ENCODE measurements at regions not wholly inside any gene's neighbourhood (a gene's known extent, or its start where the extent isn't known, plus 50 kb on each side); places are given as distances from the start of the nearest gene placed in this dataset.
"Not testable (repeated sequence)": the region's sequence is repeated elsewhere in the genome, so short reads cannot be mapped to it uniquely, and the experiment has no call there.

GRCh38 chr2:41194230-41194629, 742.3 kb upstream of the SLC8A1 start:
- no peak for TF ChIP-seq CTCF (conservative IDR thresholded peaks at IDR 0.05; ENCODE audit: low read depth, low read length)
- DNase-seq (ENCODE audit: low read depth) = peak; percentile 90
- no peak overlapping the region for H3K4me3 ChIP-seq (ENCODE audit: low read depth, low read length)

GRCh38 chr2:41197781-41198180, 745.9 kb upstream of the SLC8A1 start:
- no peak overlapping the region for H3K4me3 ChIP-seq (ENCODE audit: low read depth, low read length)
- TF ChIP-seq CTCF (conservative IDR thresholded peaks at IDR 0.05; ENCODE audit: low read depth, low read length) = no peak
- peak; percentile 40 for DNase-seq (ENCODE audit: low read depth)

GRCh38 chr2:41199334-41199733, 747.4 kb upstream of the SLC8A1 start:
- no peak for DNase-seq (ENCODE audit: low read depth)
- H3K4me3 ChIP-seq (ENCODE audit: low read depth, low read length) = no peak overlapping the region
- TF ChIP-seq CTCF (conservative IDR thresholded peaks at IDR 0.05; ENCODE audit: low read depth, low read length) = no peak

GRCh38 chr2:41204315-41204714, 752.4 kb upstream of the SLC8A1 start:
- TF ChIP-seq CTCF (conservative IDR thresholded peaks at IDR 0.05; ENCODE audit: low read depth, low read length) = no peak
- no peak for DNase-seq (ENCODE audit: low read depth)
- H3K4me3 ChIP-seq (ENCODE audit: low read depth, low read length) = no peak overlapping the region

GRCh38 chr2:41206004-41206403, 754.1 kb upstream of the SLC8A1 start:
- no peak for TF ChIP-seq CTCF (conservative IDR thresholded peaks at IDR 0.05; ENCODE audit: low read depth, low read length)
- no peak for DNase-seq (ENCODE audit: low read depth)

DNA sequence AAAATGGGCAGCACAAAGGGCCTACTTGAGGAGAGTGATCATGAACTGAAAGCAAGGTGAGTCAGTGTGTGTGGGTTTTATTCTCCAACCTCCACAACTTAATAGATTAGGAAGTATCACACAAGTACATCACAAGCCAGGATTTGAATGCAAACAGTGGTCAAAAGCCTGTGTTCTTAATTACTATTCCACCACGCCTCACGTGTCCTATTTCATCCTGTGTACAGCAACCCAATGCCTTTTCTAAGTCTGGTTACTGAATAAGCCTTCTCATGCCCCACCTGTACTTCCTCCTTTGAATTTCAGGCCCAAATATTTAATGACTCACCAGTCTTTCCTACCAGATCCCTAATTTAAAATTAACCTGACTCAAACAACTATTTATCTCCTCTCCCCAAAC, 755.7 kb upstream of the SLC8A1 start:
- no peak for TF ChIP-seq CTCF (conservative IDR thresholded peaks at IDR 0.05; ENCODE audit: low read depth, low read length)
- no peak overlapping the region for H3K4me3 ChIP-seq (ENCODE audit: low read depth, low read length)
- no peak for DNase-seq (ENCODE audit: low read depth)

More at GRCh38 chr2:41206004-41206403, 754.1 kb upstream of the SLC8A1 start:
- H3K4me3 ChIP-seq (ENCODE audit: low read depth, low read length) = no peak overlapping the region

DNA sequence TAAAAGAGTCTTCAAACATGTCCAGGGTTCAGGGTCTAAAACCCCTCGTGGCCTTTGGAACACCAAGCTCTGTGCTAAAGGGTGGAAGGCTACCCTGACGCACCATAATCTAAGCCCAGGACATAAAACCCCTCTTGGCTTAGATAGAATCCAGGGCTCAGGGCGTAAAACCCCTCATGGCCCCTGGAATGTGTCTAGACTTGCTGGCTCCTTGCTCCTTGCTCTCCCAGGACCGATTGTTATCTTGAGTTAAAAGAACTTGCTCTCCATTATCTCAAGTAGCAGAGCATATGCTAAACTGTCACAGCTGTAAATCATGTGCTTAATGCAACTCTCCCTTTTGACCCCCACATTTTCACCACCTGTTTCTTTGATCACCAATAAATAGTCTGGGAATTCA, 758.1 kb upstream of the SLC8A1 start:
- DNase-seq (ENCODE audit: low read depth); H3K4me3 ChIP-seq (ENCODE audit: low read depth, low read length): not testable (repeated sequence)

- H3K4me3 ChIP-seq (ENCODE audit: low read depth, low read length) = no peak overlapping the region
- TF ChIP-seq CTCF (conservative IDR thresholded peaks at IDR 0.05; ENCODE audit: low read depth, low read length) = no peak
- no peak for DNase-seq (ENCODE audit: low read depth)
Observed at GRCh38 chr2:41216978-41217377, 765.1 kb upstream of the SLC8A1 start.
